HG03442 (cell line): ENCODE measurements at regions not wholly inside any gene's neighbourhood (a gene's known extent, or its start where the extent isn't known, plus 50 kb on each side); places are given as distances from the start of the nearest gene placed in this dataset.

Experiments used
- ATAC-seq: cut with Tn5 transposase; IDR thresholded peaks from one replicate; pipeline ENCODE4 v1.9.1; 2021; ENCODE audit warnings: mild to moderate bottlenecking, moderate library complexity; ENCODE audit not compliant: unreplicated experiment

DNA sequence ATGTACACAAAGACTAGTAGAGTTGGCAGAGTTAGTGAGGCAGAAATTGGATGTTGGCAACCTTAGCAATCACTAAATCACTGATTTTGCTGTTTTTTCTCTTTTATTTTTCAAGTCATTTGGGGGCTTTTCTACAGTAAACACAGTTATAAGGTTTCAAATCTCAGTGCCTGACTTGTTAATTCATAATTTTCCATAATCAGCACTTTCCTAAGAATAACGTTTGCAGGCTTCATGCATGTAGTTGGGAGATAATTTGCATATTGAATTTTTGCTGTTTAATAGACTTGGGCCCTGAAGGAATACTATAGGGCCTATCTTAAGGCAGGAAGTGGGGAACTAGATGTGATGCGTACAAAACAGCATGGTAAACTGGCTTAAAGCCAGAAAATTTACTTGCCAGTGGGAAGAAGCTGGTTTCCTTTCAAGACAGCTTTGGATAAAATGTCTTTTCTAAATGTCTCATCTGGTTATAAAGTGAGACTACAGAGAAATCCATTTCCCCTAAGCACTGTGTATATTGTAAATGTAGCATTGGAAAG lies 127.2 kb upstream of the SMIM21 start:
- no peak for ATAC-seq

DNA sequence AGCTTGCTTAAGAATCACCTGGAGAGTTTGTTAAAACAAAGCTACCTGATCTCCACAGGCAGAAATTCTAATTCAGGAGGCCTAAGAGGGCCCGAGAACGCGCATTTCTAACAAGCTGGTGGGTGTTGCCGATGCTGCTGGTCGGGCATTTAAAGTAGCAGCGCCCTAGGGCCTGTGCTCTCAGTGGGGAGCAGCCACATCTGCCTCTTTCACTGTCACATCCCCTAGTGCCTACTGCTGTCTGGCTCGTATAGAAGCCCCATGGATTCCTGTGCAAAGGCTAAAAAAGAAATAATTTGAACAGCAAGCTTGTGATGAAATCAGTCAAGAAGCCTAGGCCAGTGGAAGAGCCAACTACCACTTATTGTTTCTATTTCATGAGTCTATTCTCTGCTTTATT lies 126.7 kb upstream of the SMIM21 start:
- ATAC-seq: no peak

DNA sequence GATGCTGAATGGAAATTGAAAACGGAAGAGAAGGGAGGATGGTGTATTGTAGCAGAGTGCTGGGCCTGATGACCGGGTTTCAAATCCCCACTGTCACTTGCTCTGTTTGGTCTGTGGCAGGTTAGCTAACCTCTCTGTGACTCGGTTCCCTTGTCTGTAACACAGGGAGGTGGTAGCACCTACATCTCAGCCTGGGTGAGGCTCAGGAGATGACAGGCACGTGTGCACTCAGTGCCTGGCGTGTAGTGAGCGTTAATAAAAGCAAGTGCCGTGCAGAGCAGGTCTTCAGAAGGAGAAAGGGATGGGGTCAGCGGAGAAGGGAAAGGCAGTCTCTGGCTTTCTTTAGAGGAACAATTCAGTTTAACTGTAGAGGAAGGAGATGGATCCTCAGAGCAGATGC lies 125.5 kb upstream of the SMIM21 start:
- ATAC-seq: no peak

DNA sequence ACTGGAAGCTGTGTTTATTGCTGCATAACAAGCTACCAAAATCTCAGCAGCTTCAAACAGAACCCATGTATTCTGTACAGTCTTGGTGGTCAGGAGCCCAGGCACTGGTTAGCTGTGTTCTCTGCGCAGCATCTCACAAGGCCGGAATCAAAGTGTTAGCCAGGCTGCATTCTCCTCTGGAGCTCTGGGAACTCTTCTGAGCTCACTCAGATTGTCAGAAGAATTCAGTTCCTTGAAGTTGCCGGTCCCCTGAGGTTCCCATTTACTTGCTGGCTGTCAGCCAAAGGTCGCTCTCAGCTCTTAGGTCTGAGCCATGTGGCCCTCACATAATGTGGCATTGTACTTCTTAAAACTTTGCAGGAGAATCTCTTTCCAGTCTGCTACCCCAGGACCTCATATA lies 123.6 kb upstream of the SMIM21 start:
- no peak for ATAC-seq

DNA sequence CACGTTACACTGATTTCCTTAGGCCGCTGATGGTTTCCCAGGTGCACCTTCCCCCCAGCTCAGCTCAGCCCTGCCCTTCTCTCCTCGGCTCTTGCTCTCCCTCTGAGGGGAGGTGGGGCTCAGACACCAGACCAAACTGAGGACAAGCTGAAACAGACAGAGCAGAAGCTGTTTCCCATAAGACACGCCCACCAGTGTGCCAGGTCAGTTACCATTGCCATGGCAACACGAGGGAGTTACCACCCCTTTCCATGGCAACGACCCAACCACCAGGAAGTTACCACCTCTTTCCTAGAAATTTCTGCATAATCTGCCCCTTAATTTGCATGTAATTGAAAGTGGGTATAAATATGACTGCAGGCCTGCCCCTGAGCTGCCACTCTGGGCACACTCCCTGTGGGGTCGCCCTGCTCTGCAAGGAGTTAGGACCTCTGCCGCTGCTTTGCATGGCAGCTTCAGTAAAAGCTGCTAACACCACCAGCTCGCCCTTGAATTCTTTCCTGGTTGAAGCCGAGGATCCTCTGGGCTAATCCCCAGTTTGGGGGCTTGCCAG lies 120.9 kb upstream of the SMIM21 start:
- ATAC-seq: no peak

DNA sequence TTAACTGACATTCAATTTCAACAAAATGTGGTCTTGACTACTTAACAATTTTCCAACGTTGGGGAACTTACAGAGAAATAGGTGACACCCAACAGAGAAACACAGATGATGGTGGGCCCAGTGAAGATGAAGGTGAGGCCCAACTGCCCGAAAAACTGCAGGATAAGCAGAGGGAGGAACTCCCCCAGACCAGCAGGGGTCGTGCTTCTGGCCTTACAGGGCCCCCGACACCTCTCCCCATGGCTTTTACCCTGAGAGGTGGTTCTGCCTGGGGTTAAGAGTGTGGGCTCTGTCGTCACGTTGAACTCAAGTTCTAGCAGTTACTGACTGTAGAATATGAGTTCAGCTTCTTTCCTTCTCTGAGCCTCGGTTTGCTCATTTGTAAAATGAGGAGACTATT lies 119.5 kb upstream of the SMIM21 start:
- no peak for ATAC-seq

DNA sequence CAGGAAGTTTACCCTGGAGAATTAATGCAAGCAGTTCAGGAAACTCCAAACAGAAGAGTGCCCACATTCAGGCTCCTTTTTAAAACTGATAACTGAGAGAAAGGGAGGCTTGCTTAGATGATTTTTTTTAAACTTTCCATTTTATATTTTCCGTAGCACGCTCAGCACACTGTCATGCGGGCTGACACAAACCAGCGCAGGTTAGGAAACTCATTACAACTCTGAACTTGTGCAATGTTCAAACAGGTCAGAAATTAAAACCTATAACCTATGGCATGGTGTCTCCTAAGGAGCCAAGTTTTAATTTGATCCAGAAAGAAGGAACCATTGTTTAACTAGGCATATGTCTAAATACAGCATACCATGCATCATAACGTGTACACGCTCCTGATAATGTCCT lies 117.7 kb upstream of the SMIM21 start:
- ATAC-seq: no peak

DNA sequence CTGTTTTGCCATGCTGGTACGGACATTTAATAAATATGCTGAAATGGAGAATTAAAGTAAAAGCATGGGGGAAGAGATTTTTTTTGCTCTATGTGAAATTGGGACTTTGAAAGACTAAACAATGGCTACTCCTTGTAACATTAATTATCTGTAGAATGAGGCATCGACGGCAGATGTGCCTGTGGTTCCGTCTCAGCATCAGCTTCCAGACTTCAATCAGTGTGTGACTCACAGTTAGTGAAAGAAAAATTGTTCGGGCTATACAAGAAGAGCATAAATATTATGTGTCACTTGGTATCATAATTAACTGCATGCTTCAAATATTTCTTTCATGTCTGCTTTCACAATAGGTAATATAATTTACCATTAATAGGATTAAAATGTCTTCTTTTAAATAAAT lies 117.0 kb upstream of the SMIM21 start:
- ATAC-seq: no peak

DNA sequence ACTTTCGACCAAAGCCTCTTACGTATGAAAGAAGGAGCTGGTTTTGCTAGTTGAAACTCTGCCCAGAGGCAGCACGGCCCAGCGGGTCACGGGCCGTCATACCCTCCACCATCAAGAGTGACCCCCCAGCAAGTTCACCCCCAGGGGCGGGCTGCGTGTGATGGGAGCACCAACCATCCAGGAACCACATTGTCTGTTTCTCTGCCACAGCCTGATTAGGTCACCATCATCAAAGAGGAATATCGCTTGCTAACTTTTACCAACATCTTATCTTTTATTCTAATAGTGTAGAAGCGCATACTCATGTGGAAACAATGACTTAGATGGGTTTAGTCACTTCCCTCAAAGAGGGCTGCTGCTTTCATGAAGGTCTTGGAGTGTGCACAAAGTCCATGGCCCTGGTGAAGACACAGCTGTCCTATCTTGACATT lies 116.6 kb upstream of the SMIM21 start:
- no peak for ATAC-seq

DNA sequence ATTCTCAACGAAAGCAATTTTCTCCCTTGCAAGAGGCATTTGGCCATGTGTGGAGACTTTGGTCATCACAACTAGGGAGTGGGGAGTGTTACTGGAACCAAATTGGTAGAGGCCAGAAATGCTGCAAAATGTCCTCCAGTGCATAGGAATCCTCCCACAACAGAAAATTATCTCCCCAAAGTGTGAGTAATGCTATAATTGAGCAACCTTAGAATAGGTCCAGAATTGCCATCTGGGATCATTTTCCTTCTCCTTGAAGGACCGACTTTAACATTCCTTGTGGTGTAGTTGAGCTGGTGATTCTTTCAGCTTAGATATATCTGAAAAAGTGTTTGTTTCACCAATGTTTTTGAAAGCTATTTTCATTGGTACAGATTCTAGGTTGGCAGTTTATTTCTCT lies 111.2 kb upstream of the SMIM21 start:
- ATAC-seq: no peak

DNA sequence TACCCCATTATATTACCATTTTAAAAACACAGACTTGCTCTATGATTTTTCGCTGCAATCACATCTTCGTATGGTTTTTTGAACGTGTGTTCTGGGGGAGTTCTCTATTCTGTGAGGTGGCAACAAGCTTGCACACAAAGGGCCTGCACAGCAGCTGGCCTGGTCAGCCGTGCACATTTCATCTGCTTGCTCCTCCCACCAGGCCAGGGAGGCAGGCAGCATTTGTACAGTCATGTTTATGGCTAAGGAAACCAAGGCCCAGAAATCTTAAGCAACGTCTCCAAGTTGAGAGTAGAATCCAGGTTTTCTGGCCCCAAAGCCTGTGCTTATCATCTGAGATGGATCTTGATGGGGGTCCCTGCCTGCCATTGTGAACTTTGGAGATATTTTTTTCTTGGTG lies 106.4 kb upstream of the SMIM21 start:
- no peak for ATAC-seq

DNA sequence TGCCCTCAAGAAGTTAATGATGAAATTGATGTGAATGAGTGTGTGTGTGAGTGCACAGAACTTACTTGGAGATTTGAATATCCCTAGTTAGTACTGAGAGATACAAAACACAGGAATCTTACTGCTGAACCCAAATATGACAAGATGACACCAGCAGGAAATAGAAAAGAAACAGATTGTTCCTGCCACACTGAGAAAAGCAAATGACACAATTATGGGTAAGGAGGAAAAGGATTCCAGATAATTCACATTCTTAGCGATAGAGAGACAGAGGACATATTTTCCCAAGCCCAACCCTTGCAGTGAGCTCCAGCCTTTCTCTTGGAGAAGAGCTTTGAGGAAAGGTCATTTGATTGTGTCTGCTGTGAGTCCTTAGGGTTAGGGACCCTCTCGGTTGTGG lies 105.7 kb upstream of the SMIM21 start:
- ATAC-seq: no peak

DNA sequence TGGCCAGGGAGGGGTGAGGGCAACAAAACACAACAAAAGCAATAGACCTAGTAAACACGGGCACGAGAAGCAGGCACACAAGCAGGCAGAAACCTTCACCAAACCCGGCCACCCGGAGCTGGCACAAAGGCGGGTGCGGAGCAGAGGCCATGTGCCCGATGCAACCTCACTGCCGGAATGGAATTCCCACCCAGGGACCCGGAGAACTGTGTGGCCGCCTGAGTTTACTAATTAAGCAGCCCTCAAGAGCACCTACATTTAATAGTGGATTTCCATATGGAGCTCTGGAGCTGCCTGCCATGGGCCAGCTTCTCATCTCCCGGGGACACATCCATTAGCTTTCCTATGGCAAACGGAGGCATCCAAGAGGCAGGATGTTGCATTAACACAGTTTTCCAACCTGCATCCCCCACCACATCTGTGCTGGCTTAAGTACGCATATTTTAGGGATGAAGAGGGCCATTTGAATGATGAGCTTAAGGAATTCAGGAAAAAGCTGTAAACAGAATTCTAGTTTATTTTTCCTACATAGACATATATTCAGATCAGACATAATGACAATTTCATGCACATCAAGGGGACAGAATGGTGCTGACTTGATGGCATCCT lies 104.5 kb upstream of the SMIM21 start:
- ATAC-seq: no peak

DNA sequence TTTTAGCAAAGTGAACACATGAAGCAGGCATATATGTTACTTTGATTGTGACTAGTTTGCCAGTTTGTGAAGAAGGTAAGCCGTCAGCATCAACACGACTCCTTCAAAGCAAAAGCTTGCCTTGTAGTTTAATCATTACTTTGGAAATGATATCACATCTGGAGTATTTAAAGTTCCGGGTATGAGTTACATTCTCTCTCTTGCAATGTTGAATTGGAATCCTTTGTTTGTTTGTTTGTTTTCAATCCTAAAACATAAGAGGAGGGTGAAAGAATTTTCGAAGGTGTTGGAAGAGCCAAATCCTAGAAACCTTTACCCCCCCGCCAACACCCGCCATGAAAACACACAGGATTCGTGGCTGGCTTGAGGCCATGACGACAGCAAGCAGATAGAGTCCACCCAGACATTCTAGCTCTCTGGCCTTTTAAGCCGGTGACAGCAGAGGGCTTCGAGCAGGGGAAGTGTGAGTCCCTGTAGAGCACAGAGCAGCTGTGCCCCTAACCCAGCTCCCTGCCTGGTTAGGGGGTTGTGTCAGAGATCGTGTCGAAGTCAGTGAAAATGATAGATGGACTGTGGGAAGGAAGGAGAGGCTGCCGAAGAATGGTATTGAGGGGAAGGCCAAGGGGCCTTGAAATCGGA lies 103.8 kb upstream of the SMIM21 start:
- ATAC-seq: no peak

DNA sequence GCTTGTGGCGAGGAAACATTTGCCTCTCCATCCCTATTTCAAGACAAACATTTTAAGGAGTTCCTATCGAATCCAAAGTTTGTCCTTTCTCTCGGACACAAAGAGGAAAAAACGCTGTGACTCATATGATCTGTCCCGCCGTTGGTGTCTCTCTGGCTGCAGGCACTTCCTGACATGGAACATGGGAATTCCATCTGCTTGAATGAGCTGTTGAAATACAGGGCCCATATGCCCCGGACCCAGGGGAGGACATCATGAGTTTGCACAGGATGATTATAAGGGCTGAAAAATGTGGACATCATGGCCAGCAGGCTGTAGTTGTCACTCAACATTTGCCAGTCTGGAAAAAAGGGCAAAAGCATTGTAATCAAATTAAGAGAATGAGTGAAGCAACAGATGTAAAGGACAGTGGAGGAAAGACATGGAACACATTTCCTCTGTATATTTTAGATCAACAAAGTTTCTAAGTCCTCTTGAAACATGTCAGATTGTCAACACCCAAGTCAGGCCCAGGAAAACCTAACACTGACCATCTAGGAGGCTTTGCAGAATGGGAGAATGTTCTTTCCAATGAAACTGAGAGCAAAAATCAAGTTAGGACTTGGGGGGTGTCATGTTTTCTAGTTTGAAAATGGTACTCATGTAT lies 103.2 kb upstream of the SMIM21 start:
- no peak for ATAC-seq

DNA sequence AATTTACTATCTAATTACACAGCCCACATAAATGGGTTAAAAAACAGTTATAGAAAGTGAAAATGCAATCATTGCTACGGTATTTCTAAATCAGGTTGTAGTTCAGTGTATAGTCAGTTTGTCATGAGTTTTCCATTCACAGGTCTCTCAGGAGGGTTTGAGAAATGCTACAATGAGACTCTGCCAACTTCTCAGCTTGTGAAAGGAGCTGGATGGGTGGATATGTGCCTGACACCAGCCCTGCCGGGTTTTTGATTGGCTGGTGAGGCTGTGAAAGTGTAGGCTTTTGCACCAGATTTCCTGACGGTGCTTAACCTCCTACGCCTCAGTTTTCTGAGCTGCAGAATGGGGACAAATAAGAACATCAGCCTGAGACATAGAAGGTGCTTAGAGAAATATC lies 102.6 kb upstream of the SMIM21 start:
- ATAC-seq: no peak

DNA sequence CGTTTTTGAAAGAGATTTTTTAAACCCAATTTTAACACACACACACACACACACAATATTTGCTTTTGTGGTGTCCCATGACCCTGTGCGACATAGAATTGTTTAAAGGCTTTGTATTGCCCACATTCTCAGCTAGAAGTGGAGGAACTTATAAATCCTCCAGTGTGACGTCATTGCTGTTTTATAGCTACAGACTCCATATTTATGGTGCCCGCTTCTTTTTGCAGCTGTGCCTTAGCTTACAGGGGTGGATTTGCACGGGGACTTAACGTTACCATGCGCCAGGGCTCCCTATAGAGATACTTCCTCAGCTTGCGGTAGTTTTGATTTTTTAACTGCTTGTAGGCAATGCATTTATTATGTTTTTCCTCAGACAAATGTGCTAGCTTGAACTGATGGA lies 101.9 kb upstream of the SMIM21 start:
- no peak for ATAC-seq

DNA sequence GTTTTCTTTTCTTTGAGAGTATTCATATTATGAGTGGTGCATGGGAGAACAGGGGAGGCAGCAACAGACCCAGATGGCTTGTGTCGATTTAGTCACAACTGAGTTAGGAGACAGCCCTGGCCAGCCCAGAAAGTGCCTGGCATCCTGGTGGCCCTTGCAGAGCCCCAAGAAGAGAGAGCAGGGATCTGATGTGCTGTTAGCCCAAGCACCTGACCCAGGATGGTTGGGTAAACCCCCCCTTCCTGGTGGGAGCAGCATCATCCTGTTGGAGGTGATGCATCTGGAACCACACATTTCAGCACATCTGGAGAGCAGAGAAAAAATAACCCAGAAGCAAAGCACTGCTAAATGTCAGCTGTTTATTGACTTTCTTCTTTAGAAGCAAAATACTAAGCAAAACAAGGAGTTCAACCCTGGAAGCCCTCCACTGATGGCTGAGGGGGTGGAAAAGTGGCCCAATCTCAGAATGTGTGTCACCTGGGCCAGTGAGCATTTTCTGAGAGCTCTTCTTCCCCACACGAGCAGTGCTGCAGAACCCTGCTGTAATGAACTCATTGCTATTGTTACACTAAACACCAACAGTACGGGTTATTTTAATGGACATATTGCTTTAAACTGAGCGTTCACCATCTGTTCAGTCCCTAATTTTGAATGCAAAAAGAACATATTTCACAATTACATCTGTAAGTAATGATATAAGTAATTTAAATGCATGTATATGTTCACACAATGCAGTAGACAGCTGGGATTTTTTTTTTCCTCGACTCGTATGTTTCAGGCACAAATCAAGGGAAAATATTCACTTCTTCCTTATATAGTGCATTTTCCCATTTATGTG lies 100.6 kb upstream of the SMIM21 start:
- ATAC-seq: no peak

DNA sequence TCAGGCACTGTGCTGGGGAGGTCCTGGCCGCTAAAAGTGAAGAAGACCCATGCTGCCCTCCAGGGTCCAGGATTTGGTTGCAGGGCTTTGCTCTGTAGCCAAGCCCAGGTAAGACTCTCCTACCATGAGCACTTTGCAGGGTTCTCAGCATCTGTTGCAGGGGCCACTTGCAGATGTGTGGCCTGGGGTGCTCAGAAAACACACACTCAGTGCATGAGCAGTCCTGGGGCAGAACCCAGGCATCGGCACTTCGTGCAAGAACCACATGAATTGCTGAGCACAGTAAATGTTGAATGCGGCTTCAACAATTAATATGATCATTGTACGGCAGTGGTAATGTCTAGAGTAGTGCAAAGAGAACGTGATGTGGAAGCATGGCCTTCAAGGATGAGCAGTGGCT lies 98.5 kb upstream of the SMIM21 start:
- ATAC-seq: no peak

DNA sequence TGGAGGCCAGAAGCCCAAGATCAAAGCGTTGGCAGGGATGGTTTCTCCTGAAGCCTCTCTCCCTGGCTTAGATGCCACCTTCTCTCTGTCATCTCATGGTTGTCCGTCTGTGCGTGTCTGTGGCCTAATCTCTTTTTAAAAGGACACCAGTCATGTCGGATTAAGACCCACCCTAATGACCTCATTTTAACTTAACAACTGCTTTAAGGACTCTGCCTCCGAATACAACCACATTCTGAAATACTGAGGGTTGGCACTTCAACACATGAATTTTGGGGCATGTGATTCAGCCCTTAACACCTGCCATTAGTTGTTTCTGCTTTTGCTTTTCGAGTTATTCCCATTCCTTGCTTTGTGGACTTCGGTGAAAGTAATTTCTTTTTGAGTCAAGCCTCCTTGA lies 97.8 kb upstream of the SMIM21 start:
- ATAC-seq: no peak

DNA sequence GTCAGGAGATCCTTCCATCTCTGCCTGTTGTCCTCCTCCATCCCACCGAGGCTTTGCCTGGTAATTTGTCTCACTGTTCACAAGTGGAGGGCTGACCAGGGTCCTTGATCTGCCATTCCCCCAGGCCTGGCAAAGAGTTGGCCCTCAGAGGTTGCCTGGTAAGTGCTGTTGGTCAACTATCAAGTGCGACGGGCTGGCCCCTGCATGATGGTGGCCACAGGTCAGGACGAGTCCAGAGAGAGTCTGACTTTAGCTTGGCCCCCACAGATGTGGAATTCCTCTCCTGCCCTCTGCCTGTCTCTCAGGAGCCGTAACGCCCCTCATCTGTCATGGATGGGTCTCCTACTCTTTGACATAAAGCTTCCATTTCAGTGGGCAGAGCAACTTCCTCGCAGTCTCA lies 97.3 kb upstream of the SMIM21 start:
- no peak for ATAC-seq
